Stimulated activated CD8-positive, alpha-beta memory T cell treated with anti-CD3 and anti-CD28 coated beads, Interleukin-4, amount 100 ng/mL, for 4 hours (primary cell): ENCODE measurements at regions not wholly inside any gene's neighbourhood (a gene's known extent, or its start where the extent isn't known, plus 50 kb on each side); places are given as distances from the start of the nearest gene placed in this dataset.
"Not testable (repeated sequence)": the region's sequence is repeated elsewhere in the genome, so short reads cannot be mapped to it uniquely, and the experiment has no call there.

ENCODE experiments used
- DNase-seq, 2 donors: peaks; one replicate each; pipeline ENCODE4 v3.0.0-alpha.2; 2020; ENCODE audit warnings: low read depth in 2 of 2, low spot score in 1 of 2

DNA sequence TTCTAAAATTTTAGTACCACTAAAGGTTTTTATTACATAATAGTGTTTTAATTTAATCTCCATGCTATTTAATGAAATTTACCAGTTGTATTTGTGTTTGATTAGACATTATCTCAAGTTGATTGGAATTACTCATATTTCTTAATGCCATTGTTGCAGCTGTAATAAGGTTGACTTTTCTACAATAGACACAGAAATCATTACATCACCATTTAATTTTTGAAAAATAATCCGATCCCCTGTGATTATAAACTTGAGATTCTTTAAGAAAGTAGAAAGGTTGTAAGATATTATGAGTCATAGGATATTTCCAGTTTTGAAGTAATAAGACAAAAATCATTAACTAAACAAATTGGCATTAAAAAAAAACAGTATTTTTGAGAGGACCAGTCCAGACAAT lies 161.4 kb downstream of the PRL start:
- DNase-seq, result no peak

DNA sequence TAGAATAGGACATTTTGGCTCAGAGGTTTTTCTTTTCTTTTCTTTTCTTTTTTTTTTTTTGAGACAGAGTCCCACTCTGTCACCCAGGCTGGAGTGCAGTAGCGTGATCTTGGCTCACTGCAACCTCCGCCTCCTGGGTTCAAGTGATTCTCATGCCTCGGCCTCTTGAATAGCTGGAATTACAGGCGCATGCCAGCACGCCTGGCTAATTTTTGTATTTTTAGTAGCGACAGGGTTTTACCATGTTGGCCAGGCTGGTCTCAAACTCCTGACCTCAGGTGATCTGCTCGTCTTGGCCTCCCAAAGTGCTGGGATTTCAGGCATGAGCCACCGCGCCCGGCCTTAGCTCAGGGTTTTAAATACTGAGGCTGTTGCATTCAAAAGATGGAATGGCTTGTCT lies 156.1 kb downstream of the PRL start:
- DNase-seq, result not testable (repeated sequence)

DNA sequence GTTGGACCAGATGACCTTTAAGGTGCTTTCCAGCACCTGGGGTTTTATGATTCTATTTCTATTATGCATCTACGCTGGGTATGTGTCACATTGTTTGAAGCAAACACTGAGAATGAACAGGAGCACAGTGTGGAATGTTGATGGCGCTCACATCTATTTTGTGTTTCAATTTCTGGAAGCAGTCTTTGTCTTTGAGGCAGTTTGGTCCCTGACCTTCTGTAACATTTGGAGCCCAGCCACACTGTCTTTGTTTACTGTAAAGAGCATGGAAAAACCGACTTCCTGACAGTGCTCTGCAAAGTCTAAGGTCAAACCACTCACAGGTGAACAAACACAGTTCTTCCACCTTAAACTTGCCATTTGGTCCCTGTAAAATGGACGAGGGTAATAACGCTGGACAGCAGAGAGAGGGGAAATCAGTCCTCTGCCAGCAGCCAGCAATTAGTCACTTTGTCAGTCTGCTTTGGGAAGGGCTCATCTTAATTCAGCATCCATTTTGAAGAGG lies 155.5 kb downstream of the PRL start:
- no peak for DNase-seq

DNA sequence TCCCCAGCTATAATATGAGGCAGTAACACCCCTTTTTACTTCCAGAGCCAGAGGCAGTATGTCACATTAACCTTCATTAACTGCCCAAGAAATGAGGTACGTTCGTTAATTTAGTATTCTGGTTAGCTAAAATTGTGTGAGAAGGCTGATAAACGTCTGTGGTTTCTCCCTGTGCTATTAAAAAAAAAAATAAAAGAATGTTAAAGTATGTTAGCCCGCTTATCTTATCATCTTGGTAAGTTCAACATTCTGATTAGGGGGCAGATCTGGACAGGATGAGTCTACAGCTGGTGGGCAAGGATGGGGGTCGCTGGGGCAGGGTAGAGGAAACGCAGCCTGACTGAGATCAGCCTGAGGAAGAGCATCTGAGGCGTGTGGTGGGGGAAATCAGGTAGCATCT lies 154.0 kb downstream of the PRL start:
- DNase-seq, result no peak

DNA sequence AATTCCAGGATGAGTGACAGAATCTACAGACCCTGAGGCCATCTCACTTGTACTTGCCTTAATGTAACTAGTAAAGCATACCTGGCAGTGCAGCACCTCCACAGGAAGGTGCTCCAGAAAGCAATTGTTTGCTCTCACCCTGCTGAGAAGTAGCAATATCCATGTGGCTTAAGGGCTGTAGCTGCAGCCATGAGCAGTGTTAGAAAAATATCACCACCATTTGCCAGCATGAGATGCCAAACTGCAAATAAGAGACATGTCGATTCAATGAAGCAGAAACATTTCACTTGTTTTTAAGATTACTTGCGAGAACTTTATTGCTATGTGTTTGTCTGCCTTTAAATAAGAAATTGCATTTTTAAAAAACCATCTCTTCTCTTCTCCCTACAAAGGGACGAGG lies 151.5 kb downstream of the PRL start:
- no peak for DNase-seq

DNA sequence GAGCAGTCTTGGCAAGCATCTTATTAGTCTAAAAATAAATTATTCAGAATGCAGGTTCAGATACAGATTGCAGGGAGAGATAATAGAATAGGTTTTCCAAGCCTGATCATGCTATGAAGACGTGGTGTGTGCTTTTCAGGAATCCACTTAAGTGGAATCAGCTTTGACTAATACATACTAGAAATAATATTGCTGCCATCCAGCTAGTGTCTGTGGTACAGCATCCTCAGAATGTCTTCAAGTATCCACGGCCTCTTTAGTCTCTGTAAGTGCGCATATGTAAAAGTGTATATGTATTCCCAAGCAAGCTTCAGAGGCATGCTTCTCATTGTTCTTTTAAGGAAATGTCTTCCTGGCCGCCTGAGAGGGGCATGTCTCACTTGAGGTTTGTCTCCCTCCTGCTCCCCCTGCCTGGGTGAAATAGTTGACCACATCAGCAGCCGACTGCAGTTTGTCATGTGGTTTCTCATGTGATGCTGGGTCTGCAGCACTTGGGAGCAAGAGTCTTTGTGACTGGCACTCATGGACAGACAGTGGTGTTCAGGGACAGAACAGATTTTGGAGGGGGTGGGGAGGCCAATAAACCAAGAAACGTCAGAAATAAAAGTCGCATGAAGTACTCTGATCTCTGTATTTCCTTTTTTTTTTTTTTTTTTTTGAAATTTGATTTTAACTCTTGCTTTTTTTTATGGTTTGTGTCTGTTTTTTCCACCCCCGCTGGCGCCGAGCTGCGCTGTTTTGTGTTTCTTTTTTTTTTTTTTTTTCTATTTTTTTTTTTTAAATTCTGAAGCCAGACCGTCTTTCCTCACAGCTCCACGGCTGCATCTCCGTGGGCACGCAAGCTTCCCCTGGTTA lies 150.8 kb downstream of the PRL start:
- no peak for DNase-seq

DNA sequence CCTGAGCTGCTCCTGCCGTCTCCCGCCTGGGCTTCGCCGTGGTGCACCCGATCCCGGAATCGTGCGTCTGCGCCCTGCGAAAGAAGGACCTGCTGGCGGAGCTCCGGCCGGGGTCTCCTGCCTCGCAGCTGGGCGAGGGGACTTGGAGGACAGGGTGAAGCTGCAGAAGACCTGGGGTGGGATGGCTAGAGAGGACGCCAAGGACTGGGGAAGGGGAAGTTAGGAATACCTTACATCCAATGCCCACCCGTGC lies 150.2 kb downstream of the PRL start:
- no peak for DNase-seq

DNA sequence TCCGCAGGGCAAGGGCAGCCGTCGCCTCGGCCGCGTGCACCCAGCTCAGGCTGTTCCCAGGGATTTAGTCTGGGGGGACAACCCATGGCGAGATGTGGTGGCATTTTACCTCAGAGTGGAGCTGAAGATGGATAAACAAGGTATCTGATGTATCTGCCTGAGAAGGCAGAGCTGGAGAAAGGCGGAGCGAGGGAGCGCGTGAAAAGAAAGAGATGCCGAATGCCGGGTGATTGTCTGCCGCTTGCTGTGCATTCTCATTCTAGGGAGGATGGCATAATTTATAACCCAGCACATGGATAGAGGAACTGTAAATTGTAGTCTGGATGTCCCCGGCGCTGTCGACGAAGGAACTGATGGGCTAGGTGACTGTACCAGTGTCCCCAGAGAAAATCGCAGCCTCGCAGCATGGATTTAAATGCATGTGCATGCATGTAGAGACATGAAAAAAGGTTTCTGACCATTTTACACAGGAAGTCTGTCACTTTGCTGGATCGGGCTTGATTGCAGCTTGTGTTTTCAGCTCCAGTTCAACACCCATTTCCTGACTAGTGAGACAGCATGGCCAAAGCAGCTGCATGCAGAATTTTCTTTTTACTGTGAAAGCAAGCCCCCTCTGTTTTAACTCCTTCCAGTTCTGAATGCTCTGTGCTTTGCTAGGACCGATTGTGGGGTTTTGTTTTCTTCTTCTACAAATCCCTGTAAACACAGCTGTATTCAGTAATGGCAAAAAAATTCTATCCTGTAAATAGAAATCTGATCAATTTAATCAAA lies 149.7 kb downstream of the PRL start:
- DNase-seq, result no peak

DNA sequence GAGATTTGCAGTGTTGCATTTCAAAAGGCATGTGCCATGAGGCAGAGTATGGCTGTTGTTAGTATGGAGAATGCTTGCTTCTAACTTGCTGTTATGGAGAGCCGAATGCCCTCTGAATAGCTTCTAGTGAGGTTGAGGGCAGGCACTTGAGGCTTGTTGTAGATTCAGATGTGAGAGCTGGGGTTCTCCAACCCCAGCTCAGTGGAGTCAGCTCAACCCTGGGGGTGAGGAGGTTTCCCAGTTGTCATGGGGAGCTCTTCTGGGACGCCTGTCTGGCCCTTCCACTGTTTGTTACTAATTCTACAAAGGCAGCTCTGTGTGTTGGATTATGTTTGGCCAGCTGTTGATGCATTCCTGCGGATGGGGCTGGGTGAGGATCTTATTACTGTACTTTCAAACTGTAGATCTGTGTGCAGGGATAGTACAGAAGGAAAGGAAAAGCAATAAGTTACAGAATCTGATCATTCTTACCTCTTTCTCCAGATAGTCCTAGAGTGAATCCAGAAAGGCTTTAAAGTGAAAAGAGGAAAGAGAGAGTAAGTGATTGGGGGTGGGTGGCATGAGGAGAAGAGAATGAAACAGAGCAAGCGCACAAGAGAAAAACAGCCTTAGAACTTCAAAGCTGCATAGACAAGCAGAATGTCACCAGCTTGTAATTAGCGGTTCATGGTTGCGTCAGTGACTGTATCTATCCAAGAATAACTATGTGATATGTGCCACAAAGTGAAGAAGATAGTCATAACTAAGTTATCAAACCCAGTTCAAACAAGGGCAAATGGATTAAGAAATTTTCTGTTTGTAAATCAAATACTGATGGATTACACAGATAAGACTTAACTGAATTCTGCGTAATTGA lies 148.7 kb downstream of the PRL start:
- DNase-seq, result no peak

DNA sequence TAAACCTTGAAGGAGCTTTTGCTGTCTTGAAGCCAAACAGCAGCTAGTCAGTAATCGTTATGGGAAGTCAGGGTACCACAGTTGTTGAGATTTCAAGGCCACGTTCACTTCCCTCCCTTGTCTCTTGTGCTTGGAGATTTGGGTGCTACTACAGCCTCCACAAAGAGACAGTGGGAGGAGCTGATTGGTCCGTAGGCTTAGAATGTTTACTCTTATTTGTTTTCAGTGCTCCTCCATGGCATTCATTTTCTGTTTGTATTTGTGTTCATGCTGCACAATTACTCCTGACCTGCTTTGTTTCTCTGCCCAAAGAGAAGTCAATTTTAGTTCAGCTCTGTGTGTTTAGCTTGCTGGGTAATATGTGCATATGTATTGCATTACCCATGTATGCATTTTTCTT lies 147.7 kb downstream of the PRL start:
- DNase-seq, result no peak

DNA sequence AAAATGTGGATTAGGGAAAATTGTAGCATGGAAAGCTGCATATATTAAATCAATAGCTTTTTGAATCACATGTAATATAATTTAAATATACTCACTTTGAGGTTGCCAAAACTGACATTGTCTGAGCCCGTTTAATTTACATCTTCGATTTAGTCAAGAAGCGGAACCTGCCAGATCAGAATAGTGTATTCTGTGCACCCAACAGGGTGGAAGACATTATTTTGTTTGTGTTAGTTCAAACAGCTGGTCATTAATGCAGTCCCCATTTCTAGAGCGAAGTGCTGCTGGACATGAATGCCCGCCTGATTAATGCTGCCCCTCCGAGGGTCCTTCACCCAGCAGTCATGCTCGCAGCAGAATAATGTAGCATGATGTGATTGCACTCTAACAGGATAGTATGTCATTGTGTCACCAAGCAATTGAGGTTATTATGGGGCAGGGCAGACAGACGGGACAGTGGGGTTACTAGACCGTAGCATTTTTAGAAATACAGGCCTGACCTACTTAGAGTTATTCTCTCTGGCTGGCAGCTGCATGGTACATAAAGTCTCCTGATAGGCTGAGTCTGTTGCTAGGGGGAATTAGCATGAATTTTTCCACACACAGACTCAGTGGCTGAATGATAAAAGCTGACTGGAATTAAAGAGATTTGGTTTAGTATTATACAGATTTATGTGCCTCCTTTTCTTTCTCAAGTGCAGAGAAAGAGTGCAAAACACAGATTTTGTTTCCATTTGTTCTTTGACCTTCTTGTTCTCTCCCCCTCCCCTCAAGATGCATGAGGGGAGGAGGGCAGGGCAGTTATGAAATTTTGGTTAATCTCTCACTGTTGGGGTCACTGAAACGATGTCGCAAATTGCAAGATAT lies 147.1 kb downstream of the PRL start:
- DNase-seq, result no peak

DNA sequence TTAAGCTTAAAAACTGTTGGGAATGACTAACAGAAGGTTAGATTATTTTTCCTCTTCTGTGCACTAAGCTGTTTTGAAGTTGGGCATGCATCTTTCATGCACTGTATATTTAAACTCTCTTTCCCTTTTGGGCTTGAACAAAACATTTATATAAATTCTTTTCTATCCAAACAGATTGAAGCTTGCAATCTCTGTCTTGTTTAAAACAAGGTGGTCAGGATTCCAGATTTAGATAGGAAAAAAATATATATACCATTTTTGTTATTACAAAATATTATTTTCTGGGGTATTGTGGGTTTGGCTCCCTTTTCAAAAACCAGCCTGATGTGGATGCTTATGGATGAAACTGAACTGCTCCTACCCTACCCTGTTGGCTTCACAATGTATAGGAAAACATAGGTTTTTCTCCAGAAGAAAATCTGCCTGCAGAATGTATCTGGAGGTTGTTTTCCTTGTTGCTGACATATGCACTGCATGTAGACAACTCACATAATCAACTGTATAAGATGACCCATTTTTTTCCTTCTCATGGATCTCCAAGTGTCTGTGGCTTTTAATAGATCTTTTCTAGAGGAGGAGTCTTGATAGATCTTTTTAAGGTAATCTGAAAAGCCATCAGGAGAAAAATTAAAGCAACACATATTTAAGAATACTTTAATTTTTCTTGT lies 146.3 kb downstream of the PRL start:
- DNase-seq, result no peak

DNA sequence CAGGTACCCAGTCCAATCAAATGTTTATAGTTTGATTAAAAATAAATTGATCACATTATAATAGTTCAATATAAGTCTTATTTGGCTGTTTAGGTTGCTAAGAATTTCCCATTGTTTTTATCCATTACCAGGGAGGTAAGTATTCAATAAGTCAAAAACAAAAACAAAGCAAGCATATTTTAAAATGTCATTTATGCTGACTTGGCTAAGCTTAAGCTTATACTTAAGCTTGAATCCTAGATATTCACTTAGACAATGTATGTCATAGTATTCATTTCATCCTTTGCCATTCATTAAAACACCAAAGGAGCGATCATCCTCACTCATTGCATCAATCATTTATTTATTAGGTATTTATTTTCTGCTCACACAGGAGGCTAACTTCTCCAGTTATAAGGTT lies 144.9 kb downstream of the PRL start:
- DNase-seq, result no peak

DNA sequence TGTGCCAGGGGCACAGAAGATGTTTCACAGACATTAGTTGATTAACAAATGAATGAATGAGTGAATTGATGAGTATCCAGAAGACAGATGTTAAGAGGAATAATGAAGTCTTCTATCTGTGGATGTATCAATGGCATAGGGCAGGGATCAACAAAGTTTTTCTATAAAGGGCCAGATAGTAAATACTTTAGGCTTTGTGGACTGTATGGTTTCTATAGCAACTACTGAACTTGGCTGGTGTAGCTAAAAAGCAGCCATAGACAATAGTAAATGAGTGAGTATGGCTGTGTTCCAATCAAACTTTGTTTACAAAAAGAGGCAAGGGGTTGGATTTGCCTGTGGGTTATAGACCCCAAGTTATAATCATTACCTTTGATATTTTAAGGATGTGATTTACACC lies 144.0 kb downstream of the PRL start:
- DNase-seq, result no peak

DNA sequence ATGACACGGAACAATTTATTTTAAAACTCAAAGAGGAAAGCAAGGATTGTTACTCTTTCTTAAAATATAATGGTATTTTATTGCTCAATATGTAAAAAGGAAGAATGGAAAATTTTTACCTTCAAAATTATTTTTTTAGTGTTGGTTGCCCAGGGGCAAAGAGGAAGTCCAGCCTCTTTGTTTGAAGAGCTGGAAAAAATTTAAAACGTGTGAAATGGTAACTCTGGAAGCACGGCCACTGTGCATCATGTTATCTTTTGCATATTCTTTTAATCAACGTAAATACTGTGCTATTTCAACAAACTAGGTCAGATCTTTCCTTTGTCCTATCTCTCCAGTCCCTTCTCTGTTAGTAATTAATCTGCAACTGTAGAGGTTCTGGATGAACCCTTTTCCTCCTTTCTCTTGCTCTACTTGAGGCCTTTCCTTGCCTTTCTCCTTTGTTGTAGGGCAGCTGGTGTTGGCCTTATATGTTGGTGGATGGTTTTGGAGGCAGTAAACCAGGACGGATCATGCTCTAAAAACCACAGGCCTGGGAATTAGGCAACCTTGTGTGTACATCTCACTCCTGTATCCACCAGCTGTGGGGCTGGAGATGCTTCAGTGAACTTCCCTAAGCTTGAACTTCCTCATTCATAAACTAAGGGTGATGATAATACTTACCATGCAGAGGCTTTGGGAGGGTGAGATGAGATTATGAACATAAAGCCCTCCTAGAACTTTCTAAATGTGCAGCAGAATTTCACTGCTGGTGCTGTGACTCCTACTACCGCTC lies 143.3 kb downstream of the PRL start:
- DNase-seq, result no peak

DNA sequence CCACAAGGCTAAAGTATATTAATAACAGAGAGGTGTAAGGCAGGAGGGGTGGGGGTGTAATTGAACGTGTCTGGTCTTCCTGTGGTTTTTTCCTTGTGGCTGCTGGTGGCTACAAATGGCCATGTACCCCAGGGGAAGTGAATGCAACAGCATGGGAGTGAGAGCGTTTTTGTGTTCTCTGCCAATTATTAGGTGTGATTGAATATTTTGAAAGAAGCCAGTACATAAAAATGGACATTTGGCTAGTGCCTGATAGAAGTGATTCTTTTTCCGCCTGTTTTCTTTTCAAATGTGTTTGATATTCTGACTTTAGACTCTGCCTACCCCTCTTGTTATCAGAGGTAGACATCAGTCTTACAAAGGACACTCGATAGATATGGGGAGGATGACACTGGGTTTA lies 141.3 kb downstream of the PRL start:
- DNase-seq, result no peak

DNA sequence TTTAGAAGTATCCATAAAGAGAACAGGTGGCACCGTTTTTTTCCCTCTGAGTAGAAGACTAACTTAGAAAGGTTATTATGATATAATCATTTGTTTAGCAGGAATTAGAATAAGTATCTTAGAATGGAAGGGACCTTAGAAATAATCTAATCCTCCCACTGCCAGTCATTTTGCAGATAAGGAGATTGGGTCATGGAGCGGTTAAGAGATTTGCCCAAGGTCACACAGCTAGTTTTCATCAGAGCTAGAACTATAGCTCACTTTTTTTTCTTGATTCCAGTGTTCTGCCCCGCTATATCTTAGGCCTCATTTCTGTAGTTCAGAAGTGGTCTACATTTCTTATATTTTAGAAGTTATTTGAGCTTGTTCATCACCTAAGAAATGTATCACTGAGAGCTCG lies 139.6 kb downstream of the PRL start:
- no peak for DNase-seq

DNA sequence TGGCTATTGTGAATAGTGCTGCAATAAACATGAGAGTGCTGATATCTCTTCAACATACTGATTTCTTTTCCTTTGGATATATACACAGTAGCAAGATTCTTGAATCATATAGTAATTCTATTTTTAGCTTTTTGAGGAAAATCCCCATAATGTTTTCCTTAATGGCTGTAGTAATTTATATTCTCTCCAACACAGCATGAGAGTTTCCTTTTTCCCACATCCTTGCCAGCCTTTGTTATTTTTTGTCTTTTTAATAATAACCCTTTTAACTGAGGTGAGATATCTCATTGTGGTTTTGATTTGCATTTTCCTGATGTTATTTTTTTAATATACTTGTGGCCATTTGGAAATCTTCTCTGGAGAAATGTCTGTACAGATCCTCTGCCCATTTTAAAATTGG lies 132.6 kb downstream of the PRL start:
- DNase-seq, result no peak

DNA sequence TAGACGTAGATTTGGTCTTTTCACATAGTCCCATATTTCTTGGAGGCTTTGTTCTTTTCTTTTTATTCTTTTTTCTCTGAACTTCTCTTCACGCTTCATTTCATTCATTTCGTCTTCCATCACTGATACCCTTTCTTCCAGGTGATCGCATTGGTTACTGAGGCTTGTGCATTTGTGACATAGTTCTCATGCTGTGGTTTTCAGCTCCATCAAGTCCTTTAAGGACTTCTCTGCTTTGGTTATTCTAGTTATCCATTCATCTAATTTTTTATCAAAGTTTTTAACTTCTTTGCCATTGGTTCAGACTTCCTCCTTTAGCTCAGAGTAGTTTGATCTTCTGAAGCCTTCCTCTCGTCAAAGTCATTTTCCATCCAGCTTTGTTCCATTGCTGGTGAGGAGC lies 125.8 kb downstream of the PRL start:
- DNase-seq, result not testable (repeated sequence)

DNA sequence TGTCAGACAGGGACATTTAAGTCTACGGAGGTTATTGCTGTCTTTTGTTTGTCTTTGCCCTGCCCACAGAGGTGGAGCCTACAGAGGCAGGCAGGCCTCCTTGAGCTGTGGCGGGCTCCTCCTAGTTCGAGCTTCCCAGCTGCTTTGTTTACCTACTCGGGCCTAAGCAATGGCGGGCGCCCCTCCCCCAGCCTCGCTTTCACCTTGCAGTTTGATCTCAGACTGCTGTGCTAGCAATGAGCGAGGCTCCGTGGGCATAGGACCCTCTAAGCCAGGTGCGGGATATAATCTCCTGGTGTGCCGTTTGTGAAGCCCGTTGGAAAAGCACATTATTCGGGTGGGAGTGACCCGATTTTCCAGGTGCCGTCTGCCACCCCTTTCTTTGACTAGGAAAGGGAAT lies 125.0 kb downstream of the PRL start:
- DNase-seq, result not testable (repeated sequence)
